ENCODE measurements at regions not wholly inside any gene's neighbourhood (a gene's known extent, or its start where the extent isn't known, plus 50 kb on each side); places are given as distances from the start of the nearest gene placed in this dataset.
A peak's percentile ranks its signal among the peaks of the same experiment; 100 is the strongest.

DNA sequence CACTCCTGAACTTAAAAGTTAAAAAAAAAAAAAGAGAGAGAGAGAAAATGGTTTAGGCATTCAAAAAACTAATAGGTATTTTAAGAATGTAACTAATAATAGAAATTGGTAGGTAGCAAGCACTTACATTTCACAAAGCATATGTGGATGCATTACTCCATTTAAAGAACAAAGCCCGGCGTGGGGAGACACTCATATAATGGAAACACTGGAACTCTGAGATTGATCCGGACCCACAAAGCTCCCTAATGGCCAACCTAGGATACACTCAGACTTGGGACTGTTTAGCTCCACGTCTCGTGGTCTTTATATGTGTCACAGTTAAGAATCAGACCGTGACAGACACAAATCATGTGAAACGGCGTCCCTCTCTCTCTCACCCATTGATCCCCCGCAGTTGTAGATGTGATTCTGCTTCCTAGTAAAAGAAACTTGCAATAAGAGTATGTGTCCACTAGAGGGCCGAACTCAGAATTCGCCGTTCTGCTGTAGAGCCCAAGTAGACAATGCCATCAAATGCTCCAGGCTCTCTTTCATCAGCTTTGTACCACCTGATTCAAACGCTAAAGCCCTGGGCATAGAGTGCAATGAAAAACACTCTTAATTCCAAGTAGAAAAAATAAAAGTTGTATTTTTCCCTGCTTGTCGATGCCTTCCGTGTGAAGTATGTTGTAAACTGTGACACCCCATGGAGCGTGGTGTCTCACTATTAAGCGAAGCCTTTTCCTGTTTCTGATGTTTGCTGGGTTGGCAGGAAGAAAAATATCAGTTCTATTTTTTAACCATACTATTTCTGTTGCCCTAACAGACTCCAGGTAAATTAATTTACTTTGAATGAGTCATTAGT lies 429.0 kb upstream of the MTPN start (continued):
- peak; percentile 59 for TF ChIP-seq SMC3 (IDR thresholded peaks at IDR 0.05; ENCODE audit: low read depth, low read length)

DNA sequence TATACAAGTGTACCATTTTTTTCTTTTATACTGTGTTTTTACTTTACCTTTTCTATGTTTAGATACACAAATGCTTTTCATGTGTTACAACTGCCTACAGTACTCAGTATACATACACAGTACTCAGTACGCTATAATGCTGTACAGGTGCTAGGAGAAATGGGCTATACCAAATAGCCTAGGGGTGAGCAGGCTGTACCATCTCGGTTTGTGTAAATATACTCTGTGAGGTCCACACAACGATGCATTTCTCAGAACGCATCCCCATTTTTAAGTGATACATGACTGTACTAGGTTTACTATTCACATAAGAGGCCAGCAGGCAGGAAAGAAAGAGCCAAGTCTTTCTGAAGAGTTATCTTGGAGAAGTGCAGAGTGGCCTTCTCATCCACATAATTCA lies 426.4 kb upstream of the MTPN start:
- Histone ChIP-seq H3K79me1 (ENCODE audit: low read depth in 1 of 2, low read length in 2 of 2) (no peaks in the 10 kb centered on the region), H3K14ac (replicated peaks; ENCODE audit: low read depth, low read length) (no peak overlapping the region), H3K36me3 (ENCODE audit: control insufficient read depth, insufficient read depth, low read length) (no peaks in the 10 kb centered on the region), H2AK9ac (replicated peaks; ENCODE audit: low read depth, low read length, poor library complexity) (no peak overlapping the region), H3K4ac (ENCODE audit: low read depth, low read length) (no peak overlapping the region), H4K91ac (ENCODE audit: insufficient read depth, low read depth, low read length) (no peak overlapping the region), H2BK20ac (ENCODE audit: low read depth, low read length) (no peak overlapping the region), H2AK5ac (ENCODE audit: low read depth, low read length) (no peak overlapping the region), H3K4me1 (ENCODE audit: control insufficient read depth, insufficient read depth, low read length) (no peaks in the 10 kb centered on the region), H3K27me3 (ENCODE audit: control insufficient read depth, insufficient read depth, low read length) (no peaks in the 10 kb centered on the region; the same call in 1 of the 2 replicates), H3K9ac (ENCODE audit: low read depth, low read length) (no peak overlapping the region), H3K9me1 (ENCODE audit: insufficient read depth, low read length) (no peaks in the 10 kb centered on the region), H4K8ac (ENCODE audit: low read depth in 2 of 2, low read length in 2 of 2) (no peak overlapping the region), H3K4me2 (ENCODE audit: low read depth, low read length) (no peak overlapping the region), H4K20me1 (ENCODE audit: insufficient read depth, low read length) (no peaks in the 10 kb centered on the region), H4K5ac (ENCODE audit: low read depth, low read length) (no peak overlapping the region), H3K56ac (ENCODE audit: extremely low read depth, insufficient read depth, low read length) (no peak overlapping the region), H3K4me3 (ENCODE audit: insufficient read depth, low read depth, low read length) (no peak overlapping the region), H2BK15ac (ENCODE audit: low read depth, low read length) (no peak overlapping the region), H3K27ac (ENCODE audit: insufficient read depth, low read length) (no peak overlapping the region), H3K18ac (ENCODE audit: low read depth, low read length) (no peak overlapping the region), H2AFZ (replicated peaks; ENCODE audit: low read length, poor library complexity) (no peak overlapping the region), H3K9me3 (ENCODE audit: control insufficient read depth, insufficient read depth, low read length) (no peaks in the 10 kb centered on the region), H2BK5ac (ENCODE audit: low read depth, low read length, poor library complexity, severe bottlenecking) (no peak overlapping the region), H3K23ac (ENCODE audit: low read depth, low read length) (no peak overlapping the region), H2BK120ac (ENCODE audit: low read depth, low read length) (no peak overlapping the region)
- dilution Hi-C loops (cut with HindIII; ENCODE audit: low sequenced_read_pairs, unreplicated experiment) (no loop called here), intact Hi-C loops (cut with micrococcal nuclease) (no loop called here), in situ Hi-C loops (cut with MboI; ENCODE audit: low sequenced_read_pairs) (loop anchor here (25.0 kb wide), 1 partner anchor 1184 kb away; no protein-coding TSS in a partner anchor)
- DNase-seq (no peak), ATAC-seq (ENCODE audit: low read depth) (no peak)
- TF ChIP-seq, protein P1, sequence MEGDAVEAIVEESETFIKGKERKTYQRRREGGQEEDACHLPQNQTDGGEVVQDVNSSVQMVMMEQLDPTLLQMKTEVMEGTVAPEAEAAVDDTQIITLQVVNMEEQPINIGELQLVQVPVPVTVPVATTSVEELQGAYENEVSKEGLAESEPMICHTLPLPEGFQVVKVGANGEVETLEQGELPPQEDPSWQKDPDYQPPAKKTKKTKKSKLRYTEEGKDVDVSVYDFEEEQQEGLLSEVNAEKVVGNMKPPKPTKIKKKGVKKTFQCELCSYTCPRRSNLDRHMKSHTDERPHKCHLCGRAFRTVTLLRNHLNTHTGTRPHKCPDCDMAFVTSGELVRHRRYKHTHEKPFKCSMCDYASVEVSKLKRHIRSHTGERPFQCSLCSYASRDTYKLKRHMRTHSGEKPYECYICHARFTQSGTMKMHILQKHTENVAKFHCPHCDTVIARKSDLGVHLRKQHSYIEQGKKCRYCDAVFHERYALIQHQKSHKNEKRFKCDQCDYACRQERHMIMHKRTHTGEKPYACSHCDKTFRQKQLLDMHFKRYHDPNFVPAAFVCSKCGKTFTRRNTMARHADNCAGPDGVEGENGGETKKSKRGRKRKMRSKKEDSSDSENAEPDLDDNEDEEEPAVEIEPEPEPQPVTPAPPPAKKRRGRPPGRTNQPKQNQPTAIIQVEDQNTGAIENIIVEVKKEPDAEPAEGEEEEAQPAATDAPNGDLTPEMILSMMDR (conservative IDR thresholded peaks at IDR 0.05; ENCODE audit: low read depth, low read length), result no peak
- TF ChIP-seq, protein P2, sequence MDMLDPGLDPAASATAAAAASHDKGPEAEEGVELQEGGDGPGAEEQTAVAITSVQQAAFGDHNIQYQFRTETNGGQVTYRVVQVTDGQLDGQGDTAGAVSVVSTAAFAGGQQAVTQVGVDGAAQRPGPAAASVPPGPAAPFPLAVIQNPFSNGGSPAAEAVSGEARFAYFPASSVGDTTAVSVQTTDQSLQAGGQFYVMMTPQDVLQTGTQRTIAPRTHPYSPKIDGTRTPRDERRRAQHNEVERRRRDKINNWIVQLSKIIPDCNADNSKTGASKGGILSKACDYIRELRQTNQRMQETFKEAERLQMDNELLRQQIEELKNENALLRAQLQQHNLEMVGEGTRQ (IDR thresholded peaks at IDR 0.05; ENCODE audit: low read depth, low read length), result no peak
- TF ChIP-seq RCOR1 (IDR thresholded peaks at IDR 0.05; ENCODE audit: insufficient replicate concordance, low read length) (no peak), CHD1 (IDR thresholded peaks at IDR 0.05; ENCODE audit: low read depth, low read length) (no peak), POLR2A (IDR thresholded peaks at IDR 0.05; ENCODE audit: low read depth, low read length) (no peak), MAZ (IDR thresholded peaks at IDR 0.05; ENCODE audit: borderline replicate concordance, low read depth, low read length) (no peak), MXI1 (IDR thresholded peaks at IDR 0.05; ENCODE audit: borderline replicate concordance, low read depth, low read length) (no peak), CEBPB (IDR thresholded peaks at IDR 0.05; ENCODE audit: low read depth, low read length) (no peak)
- TF ChIP-seq, protein P3, sequence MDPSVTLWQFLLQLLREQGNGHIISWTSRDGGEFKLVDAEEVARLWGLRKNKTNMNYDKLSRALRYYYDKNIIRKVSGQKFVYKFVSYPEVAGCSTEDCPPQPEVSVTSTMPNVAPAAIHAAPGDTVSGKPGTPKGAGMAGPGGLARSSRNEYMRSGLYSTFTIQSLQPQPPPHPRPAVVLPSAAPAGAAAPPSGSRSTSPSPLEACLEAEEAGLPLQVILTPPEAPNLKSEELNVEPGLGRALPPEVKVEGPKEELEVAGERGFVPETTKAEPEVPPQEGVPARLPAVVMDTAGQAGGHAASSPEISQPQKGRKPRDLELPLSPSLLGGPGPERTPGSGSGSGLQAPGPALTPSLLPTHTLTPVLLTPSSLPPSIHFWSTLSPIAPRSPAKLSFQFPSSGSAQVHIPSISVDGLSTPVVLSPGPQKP (IDR thresholded peaks at IDR 0.05; ENCODE audit: borderline replicate concordance, low read depth, low read length), result no peak
- ChIA-PET POLR2A (ENCODE audit: unreplicated experiment) (no interaction called here), CTCF (no interaction called here)
- no CpG with 5 or more reads among the region's 4 CpGs for WGBS, 2 experiments (ENCODE audit: extremely low coverage in 2 of 2, insufficient read length in 1 of 2)
- BruUV-seq (replicated peaks), result no TSS peak
